ENCODE measurements at regions not wholly inside any gene's neighbourhood (a gene's known extent, or its start where the extent isn't known, plus 50 kb on each side); places are given as distances from the start of the nearest gene placed in this dataset.
A peak's percentile ranks its signal among the peaks of the same experiment; 100 is the strongest.

- ChIA-PET CTCF (interaction anchor here (1.1 kb wide), 1 partner anchor 220 kb away, joined by 3 read pairs; no protein-coding TSS in a partner anchor), POLR2A (no interaction called here)
- TF ChIP-seq, protein P1, sequence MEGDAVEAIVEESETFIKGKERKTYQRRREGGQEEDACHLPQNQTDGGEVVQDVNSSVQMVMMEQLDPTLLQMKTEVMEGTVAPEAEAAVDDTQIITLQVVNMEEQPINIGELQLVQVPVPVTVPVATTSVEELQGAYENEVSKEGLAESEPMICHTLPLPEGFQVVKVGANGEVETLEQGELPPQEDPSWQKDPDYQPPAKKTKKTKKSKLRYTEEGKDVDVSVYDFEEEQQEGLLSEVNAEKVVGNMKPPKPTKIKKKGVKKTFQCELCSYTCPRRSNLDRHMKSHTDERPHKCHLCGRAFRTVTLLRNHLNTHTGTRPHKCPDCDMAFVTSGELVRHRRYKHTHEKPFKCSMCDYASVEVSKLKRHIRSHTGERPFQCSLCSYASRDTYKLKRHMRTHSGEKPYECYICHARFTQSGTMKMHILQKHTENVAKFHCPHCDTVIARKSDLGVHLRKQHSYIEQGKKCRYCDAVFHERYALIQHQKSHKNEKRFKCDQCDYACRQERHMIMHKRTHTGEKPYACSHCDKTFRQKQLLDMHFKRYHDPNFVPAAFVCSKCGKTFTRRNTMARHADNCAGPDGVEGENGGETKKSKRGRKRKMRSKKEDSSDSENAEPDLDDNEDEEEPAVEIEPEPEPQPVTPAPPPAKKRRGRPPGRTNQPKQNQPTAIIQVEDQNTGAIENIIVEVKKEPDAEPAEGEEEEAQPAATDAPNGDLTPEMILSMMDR (IDR thresholded peaks at IDR 0.05; ENCODE audit: insufficient read depth, low read length, missing control alignments) = no peak
- no peak for DNase-seq (ENCODE audit: low read depth, low spot score)
- H3K4me3 ChIP-seq (ENCODE audit: low read depth, low read length) = no peak overlapping the region
Observed at GRCh38 chr5:96080557-96080956, 118.9 kb upstream of the ELL2 start.

GRCh38 chr5:96079962-96080361 is 118.3 kb upstream of the ELL2 start:
- H3K4me3 ChIP-seq (ENCODE audit: low read depth, low read length) = no peak overlapping the region
- TF ChIP-seq, protein P1 (IDR thresholded peaks at IDR 0.05; ENCODE audit: insufficient read depth, low read length, missing control alignments) = no peak
- DNase-seq (ENCODE audit: low read depth, low spot score) = no peak
- ChIA-PET POLR2A (no interaction called here), CTCF (interaction anchor here (1.1 kb wide), 1 partner anchor 219 kb away, joined by 3 read pairs; no protein-coding TSS in a partner anchor)

DNA sequence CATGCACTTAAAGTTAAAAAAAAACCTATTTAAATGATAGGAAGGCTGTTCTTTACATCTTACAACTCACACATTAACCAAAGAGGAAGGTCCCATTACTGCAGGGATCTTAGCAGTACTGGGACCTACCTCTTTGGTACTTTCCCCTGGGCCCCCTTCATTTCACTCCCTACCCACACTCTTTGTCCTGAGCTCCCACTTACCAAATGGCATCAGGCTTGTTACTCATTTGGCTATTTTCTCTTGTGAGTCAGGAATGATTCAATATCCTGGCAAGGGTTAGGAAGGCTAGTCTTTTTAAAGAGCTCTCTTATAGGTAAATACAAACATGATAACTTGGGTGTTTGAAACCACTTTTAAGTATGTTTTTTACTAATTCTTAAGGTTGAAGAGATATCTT is 117.4 kb upstream of the ELL2 start:
- ChIA-PET POLR2A (interaction anchor here (1.0 to 1.1 kb wide), 3 partner anchors 14 to 221 kb away, joined by 3 read pairs; no protein-coding TSS in a partner anchor), CTCF (interaction anchor here (1.0 to 1.6 kb wide), 3 partner anchors 13 to 257 kb away, joined by 3 to 4 read pairs (median 3); no protein-coding TSS in a partner anchor)
- TF ChIP-seq, protein P1 (IDR thresholded peaks at IDR 0.05; ENCODE audit: insufficient read depth, low read length, missing control alignments) = no peak
- peak; percentile 73 for DNase-seq (ENCODE audit: low read depth, low spot score)
- no peak overlapping the region for H3K4me3 ChIP-seq (ENCODE audit: low read depth, low read length)

GRCh38 chr5:96076451-96076850 is 114.8 kb upstream of the ELL2 start:
- CTCF ChIA-PET = no interaction called here
- POLR2A ChIA-PET = no interaction called here
- no peak for DNase-seq (ENCODE audit: low read depth, low spot score)

DNA sequence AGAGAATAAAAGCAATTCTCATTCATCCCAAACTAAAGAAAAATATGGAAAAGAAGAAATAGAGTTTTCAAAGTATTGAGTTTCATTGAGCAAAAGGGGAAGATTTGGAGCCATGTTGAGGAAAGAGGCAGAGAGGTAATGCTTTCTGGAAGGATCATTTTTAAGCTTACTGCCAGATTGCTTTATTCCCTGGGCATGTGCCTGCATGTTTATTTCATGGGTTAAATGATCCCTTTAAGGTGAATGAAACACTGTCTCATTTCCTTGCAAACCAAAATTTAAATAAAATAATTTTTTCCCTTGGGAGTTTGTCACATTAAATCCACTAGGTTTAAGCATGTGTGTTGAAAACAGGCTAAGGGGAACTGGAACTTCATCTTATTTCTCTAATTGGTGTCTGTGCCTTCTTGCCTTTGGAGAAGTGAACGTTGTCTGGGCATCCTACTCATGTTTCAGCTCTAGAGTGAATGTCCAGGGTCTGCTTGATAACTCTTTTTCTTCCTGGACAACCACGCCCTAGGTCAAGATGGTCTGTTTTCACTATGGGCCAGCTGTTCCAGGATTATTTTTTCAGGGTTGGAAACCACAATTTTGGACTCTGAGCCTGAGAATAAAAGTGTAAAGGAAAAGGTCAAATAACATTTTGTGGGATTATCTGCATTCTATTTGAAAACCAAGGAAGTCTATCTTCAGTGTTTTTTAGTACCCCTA is 114.1 kb upstream of the ELL2 start:
- CTCF ChIA-PET = interaction anchor here (1.0 to 1.4 kb wide), 4 partner anchors 9 to 269 kb away, joined by 3 to 4 read pairs (median 3); no protein-coding TSS in a partner anchor

More at GRCh38 chr5:96076451-96076850, 114.8 kb upstream of the ELL2 start:
- no peak overlapping the region for H3K4me3 ChIP-seq (ENCODE audit: low read depth, low read length)
- TF ChIP-seq, protein P1 (IDR thresholded peaks at IDR 0.05; ENCODE audit: insufficient read depth, low read length, missing control alignments) = no peak

DNA sequence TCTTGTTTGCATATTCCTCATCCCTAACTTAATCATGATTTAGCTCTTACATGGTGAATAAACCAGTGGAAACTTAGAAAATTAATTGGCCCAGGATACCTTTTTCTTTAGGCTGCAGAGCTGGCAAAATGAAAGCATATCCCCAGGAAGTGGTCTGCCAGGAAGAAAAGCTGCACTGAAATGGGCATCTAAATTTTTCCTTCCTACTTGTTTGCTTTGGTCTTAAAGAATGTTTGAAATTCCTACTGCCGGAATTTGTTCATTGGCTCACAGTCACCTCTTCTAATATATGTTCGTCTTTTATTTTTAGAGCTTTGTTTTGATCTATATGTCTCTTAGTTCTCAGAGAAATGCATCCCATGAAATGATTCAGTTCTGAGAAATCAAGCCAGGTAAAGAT is 113.2 kb upstream of the ELL2 start:
- DNase-seq (ENCODE audit: low read depth, low spot score) = no peak
- CTCF ChIA-PET = interaction anchor here (1.0 to 1.4 kb wide), 5 partner anchors 9 to 270 kb away, joined by 3 to 4 read pairs (median 3); no protein-coding TSS in a partner anchor
- no peak overlapping the region for H3K4me3 ChIP-seq (ENCODE audit: low read depth, low read length)
- POLR2A ChIA-PET = no interaction called here
- TF ChIP-seq, protein P1 (IDR thresholded peaks at IDR 0.05; ENCODE audit: insufficient read depth, low read length, missing control alignments) = no peak

More for the DNA sequence above, 114.1 kb upstream of the ELL2 start:
- TF ChIP-seq, protein P1 (IDR thresholded peaks at IDR 0.05; ENCODE audit: insufficient read depth, low read length, missing control alignments) = no peak
- no peak overlapping the region for H3K4me3 ChIP-seq (ENCODE audit: low read depth, low read length)
- DNase-seq (ENCODE audit: low read depth, low spot score) = no peak
- POLR2A ChIA-PET = no interaction called here

Measured in AG04449 (cell line).